Mammary epithelial cell (primary cell): ENCODE measurements at regions not wholly inside any gene's neighbourhood (a gene's known extent, or its start where the extent isn't known, plus 50 kb on each side); places are given as distances from the start of the nearest gene placed in this dataset.

ENCODE experiments used
- CTCF ChIP-seq, 2 donors: IDR thresholded peaks in 1 of 2; conservative IDR thresholded peaks in 1 of 2; 2 replicates each; pipeline ENCODE4 v1.5.1; 2011 to 2012; ENCODE audit warnings: inconsistent platforms in 2 of 2, low read length in 2 of 2, mild to moderate bottlenecking in 2 of 2, control low read depth in 1 of 2, low read depth in 1 of 2; ENCODE audit not compliant: insufficient read depth in 1 of 2; ENCODE audit errors: extremely low read depth in 1 of 2
- EZH2 ChIP-seq: IDR thresholded peaks from 2 replicates; pipeline ENCODE4 v1.6.1; 2012; ENCODE audit warnings: low read length, inconsistent platforms, borderline replicate concordance

DNA sequence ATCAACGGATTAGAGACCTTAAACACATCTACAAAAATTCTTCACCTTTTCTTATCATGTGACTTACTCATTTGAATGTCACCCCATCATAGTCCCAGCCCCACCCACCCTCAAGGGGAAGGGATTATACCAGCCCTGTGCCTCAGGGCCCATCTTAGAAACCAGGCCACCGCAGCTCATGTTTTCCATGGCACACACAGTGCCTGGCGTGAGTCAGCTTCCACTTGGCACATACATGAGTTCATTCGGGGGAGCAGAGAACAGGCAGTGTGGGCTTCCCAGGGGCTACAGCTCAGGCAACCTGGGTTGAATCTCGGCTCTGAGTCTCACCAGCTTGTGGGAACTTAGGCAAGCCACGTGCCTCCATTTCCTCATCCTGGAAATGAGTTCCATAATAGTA lies 310.6 kb downstream of the NPHP4 start:
- no peak for TF ChIP-seq CTCF (conservative IDR thresholded peaks at IDR 0.05 in 1 of 2, IDR thresholded peaks at IDR 0.05 in 1 of 2; ENCODE audit: extremely low read depth in 1 of 2, insufficient read depth in 1 of 2, low read depth in 1 of 2, low read length in 2 of 2)
- TF ChIP-seq EZH2 = no peak
